GM12878 (cell line): ENCODE measurements at regions not wholly inside any gene's neighbourhood (a gene's known extent, or its start where the extent isn't known, plus 50 kb on each side); places are given as distances from the start of the nearest gene placed in this dataset.

Source experiments
- IKZF2 ChIP-seq, 2 experiments: fragments of 450-650 bp; IDR thresholded peaks; 2 replicates each; pipeline ENCODE4 v1.6.1; 2017; ENCODE audit warnings: mild to moderate bottlenecking in 2 of 2, moderate library complexity in 2 of 2
- PML ChIP-seq: IDR thresholded peaks from 2 replicates; pipeline ENCODE4 v1.6.1; 2012; ENCODE audit warnings: low read length, inconsistent platforms
- RFX5 ChIP-seq: IDR thresholded peaks from 2 replicates; pipeline ENCODE4 v1.6.1; 2011; ENCODE audit warnings: low read depth, low read length, improper control_type of control experiment
- RUNX3 ChIP-seq: IDR thresholded peaks from 2 replicates; pipeline ENCODE4 v1.6.1; 2012; ENCODE audit warnings: low read length, inconsistent platforms
- SMAD1 ChIP-seq: fragments of 450-650 bp; IDR thresholded peaks from 2 replicates; pipeline ENCODE4 v1.6.1; 2018; ENCODE audit warnings: mild to moderate bottlenecking, low read depth; ENCODE audit not compliant: partially characterized antibody
- TCF3 ChIP-seq: IDR thresholded peaks from 2 replicates; pipeline ENCODE4 v1.6.1; 2012; ENCODE audit warnings: low read depth, mild to moderate bottlenecking, low read length, borderline replicate concordance; ENCODE audit not compliant: insufficient read depth
- TCF7 ChIP-seq: IDR thresholded peaks from 2 replicates; pipeline ENCODE4 v1.6.1; 2014; ENCODE audit warnings: antibody characterized with exemption, borderline replicate concordance
- ZBED1 ChIP-seq: IDR thresholded peaks from 2 replicates; pipeline ENCODE4 v1.6.1; 2016; ENCODE audit warnings: borderline replicate concordance
- ZBTB11 ChIP-seq: fragments of 450-650 bp; formaldehyde crosslinking; IDR thresholded peaks from 2 replicates; pipeline ENCODE4 v1.5.0; 2022; ENCODE audit warnings: mild to moderate bottlenecking, missing genetic modification characterization
- TF ChIP-seq, protein P1 (sequence below): fragments of 450-650 bp; IDR thresholded peaks from 2 replicates; pipeline ENCODE4 v1.6.1; 2017; ENCODE audit warnings: mild to moderate bottlenecking, moderate library complexity

DNA sequence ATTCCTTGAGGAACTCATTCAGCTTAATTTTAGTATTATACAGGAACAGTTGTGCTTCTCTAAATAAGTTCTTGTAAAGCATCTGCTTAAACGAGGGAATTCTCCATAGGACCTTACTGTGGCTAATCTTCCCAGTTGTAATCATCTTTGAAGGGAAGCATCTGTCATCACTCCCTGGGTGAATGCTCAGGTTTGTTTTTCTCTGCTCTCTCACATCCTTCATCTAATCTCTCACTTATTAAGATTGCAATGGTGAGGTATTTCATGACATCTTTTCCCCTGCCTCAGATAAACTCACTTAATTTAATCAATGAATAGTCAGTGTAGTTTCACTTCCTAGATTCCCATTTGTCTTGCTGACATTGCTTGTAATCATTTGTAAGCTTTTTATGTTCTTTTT lies 121.8 kb upstream of the ADAMTS3 start (continued):
- no peak for TF ChIP-seq ZBED1
- no peak for TF ChIP-seq RFX5
- no peak for TF ChIP-seq RUNX3
- TF ChIP-seq ZBTB11 (CRISPR knock-in tag): no peak
- TF ChIP-seq, protein P1, sequence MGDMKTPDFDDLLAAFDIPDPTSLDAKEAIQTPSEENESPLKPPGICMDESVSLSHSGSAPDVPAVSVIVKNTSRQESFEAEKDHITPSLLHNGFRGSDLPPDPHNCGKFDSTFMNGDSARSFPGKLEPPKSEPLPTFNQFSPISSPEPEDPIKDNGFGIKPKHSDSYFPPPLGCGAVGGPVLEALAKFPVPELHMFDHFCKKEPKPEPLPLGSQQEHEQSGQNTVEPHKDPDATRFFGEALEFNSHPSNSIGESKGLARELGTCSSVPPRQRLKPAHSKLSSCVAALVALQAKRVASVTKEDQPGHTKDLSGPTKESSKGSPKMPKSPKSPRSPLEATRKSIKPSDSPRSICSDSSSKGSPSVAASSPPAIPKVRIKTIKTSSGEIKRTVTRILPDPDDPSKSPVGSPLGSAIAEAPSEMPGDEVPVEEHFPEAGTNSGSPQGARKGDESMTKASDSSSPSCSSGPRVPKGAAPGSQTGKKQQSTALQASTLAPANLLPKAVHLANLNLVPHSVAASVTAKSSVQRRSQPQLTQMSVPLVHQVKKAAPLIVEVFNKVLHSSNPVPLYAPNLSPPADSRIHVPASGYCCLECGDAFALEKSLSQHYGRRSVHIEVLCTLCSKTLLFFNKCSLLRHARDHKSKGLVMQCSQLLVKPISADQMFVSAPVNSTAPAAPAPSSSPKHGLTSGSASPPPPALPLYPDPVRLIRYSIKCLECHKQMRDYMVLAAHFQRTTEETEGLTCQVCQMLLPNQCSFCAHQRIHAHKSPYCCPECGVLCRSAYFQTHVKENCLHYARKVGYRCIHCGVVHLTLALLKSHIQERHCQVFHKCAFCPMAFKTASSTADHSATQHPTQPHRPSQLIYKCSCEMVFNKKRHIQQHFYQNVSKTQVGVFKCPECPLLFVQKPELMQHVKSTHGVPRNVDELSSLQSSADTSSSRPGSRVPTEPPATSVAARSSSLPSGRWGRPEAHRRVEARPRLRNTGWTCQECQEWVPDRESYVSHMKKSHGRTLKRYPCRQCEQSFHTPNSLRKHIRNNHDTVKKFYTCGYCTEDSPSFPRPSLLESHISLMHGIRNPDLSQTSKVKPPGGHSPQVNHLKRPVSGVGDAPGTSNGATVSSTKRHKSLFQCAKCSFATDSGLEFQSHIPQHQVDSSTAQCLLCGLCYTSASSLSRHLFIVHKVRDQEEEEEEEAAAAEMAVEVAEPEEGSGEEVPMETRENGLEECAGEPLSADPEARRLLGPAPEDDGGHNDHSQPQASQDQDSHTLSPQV: no peak
- no peak for TF ChIP-seq PML
- no peak for TF ChIP-seq TCF7
- TF ChIP-seq IKZF2 (IDR thresholded peaks at IDR 0.05): no peak
- TF ChIP-seq SMAD1: no peak
- no peak for TF ChIP-seq TCF3
